ENCODE measurements at regions not wholly inside any gene's neighbourhood (a gene's known extent, or its start where the extent isn't known, plus 50 kb on each side); places are given as distances from the start of the nearest gene placed in this dataset.

GRCh38 chr4:27360790-27361267 is 500.2 kb downstream of the STIM2 start:
- TF ChIP-seq GATA3 (IDR thresholded peaks at IDR 0.05; ENCODE audit: low read depth, low read length) (no peak), GATA2 (IDR thresholded peaks at IDR 0.05; ENCODE audit: low read depth, low read length) (no peak)

GRCh38 chr4:27364509-27364908 is 503.9 kb downstream of the STIM2 start:
- no peak for TF ChIP-seq GATA3 (IDR thresholded peaks at IDR 0.05; ENCODE audit: low read depth, low read length)
- TF ChIP-seq GATA2 (IDR thresholded peaks at IDR 0.05; ENCODE audit: low read depth, low read length): no peak

GRCh38 chr4:27366104-27366823 is 505.6 kb downstream of the STIM2 start:
- TF ChIP-seq GATA2 (IDR thresholded peaks at IDR 0.05; ENCODE audit: low read depth, low read length) (no peak), GATA3 (IDR thresholded peaks at IDR 0.05; ENCODE audit: low read depth, low read length) (no peak)

- TF ChIP-seq GATA3 (IDR thresholded peaks at IDR 0.05; ENCODE audit: low read depth, low read length): no peak
Measured at GRCh38 chr4:27368781-27369180, 508.1 kb downstream of the STIM2 start.

GRCh38 chr4:27381815-27382214 is 521.2 kb downstream of the STIM2 start:
- TF ChIP-seq GATA2 (IDR thresholded peaks at IDR 0.05; ENCODE audit: low read depth, low read length) (no peak), GATA3 (IDR thresholded peaks at IDR 0.05; ENCODE audit: low read depth, low read length) (no peak)

- TF ChIP-seq GATA3 (IDR thresholded peaks at IDR 0.05; ENCODE audit: low read depth, low read length): no peak
- TF ChIP-seq GATA2 (IDR thresholded peaks at IDR 0.05; ENCODE audit: low read depth, low read length): no peak
Measured at GRCh38 chr4:27387711-27388110, 527.1 kb downstream of the STIM2 start.

GRCh38 chr4:27397886-27398285 is 537.2 kb downstream of the STIM2 start:
- TF ChIP-seq GATA2 (IDR thresholded peaks at IDR 0.05; ENCODE audit: low read depth, low read length) (no peak), GATA3 (IDR thresholded peaks at IDR 0.05; ENCODE audit: low read depth, low read length) (no peak)

GRCh38 chr4:27398631-27399310 is 538.1 kb downstream of the STIM2 start:
- TF ChIP-seq GATA2 (IDR thresholded peaks at IDR 0.05; ENCODE audit: low read depth, low read length) (no peak), GATA3 (IDR thresholded peaks at IDR 0.05; ENCODE audit: low read depth, low read length) (no peak)

- no peak for TF ChIP-seq GATA3 (IDR thresholded peaks at IDR 0.05; ENCODE audit: low read depth, low read length)
- TF ChIP-seq GATA2 (IDR thresholded peaks at IDR 0.05; ENCODE audit: low read depth, low read length): no peak
Measured at GRCh38 chr4:27407616-27408015, 547.0 kb downstream of the STIM2 start.

- TF ChIP-seq GATA3 (IDR thresholded peaks at IDR 0.05; ENCODE audit: low read depth, low read length): no peak
- no peak for TF ChIP-seq GATA2 (IDR thresholded peaks at IDR 0.05; ENCODE audit: low read depth, low read length)
Measured at GRCh38 chr4:27412613-27413012, 552.0 kb downstream of the STIM2 start.

GRCh38 chr4:27414887-27415731 is 554.5 kb downstream of the STIM2 start:
- TF ChIP-seq GATA3 (IDR thresholded peaks at IDR 0.05; ENCODE audit: low read depth, low read length) (no peak), GATA2 (IDR thresholded peaks at IDR 0.05; ENCODE audit: low read depth, low read length) (no peak)

GRCh38 chr4:27428661-27429060 is 568.0 kb downstream of the STIM2 start:
- no peak for TF ChIP-seq GATA3 (IDR thresholded peaks at IDR 0.05; ENCODE audit: low read depth, low read length)
- no peak for TF ChIP-seq GATA2 (IDR thresholded peaks at IDR 0.05; ENCODE audit: low read depth, low read length)

GRCh38 chr4:27429364-27429871 is 568.8 kb downstream of the STIM2 start:
- TF ChIP-seq GATA2 (IDR thresholded peaks at IDR 0.05; ENCODE audit: low read depth, low read length) (no peak), GATA3 (IDR thresholded peaks at IDR 0.05; ENCODE audit: low read depth, low read length) (no peak)

- TF ChIP-seq GATA3 (IDR thresholded peaks at IDR 0.05; ENCODE audit: low read depth, low read length) (no peak), GATA2 (IDR thresholded peaks at IDR 0.05; ENCODE audit: low read depth, low read length) (no peak)
Measured at GRCh38 chr4:27442146-27442545, 581.5 kb downstream of the STIM2 start.

Measured in SH-SY5Y (cell line).